Endodermal cell (in vitro differentiated cells): ENCODE measurements at regions not wholly inside any gene's neighbourhood (a gene's known extent, or its start where the extent isn't known, plus 50 kb on each side); places are given as distances from the start of the nearest gene placed in this dataset.

Experiments
- DNase-seq: peaks from one replicate; pipeline ENCODE4 v3.0.0-alpha.2; 2017
- H3K27ac ChIP-seq: 2 replicates; pipeline ENCODE4 v1.5.1; 2013; ENCODE audit warnings: mild to moderate bottlenecking, low read depth, low read length, moderate library complexity
- H3K27me3 ChIP-seq: 2 replicates; pipeline ENCODE4 v1.6.1; 2013; ENCODE audit warnings: mild to moderate bottlenecking, low read length, moderate library complexity; ENCODE audit not compliant: insufficient read depth, control insufficient read depth, poor library complexity, severe bottlenecking
- H3K36me3 ChIP-seq: 2 replicates; pipeline ENCODE4 v1.7.0; 2013; ENCODE audit warnings: mild to moderate bottlenecking, low read length, moderate library complexity; ENCODE audit not compliant: control insufficient read depth, insufficient read depth
- H3K4me1 ChIP-seq: one replicate; pipeline ENCODE4 v1.7.0; 2013; ENCODE audit warnings: low read length; ENCODE audit not compliant: control insufficient read depth, insufficient read depth
- H3K4me3 ChIP-seq: 2 replicates; pipeline ENCODE4 v1.5.1; 2013; ENCODE audit warnings: mild to moderate bottlenecking, low read length, moderate library complexity
- H3K9ac ChIP-seq: 2 replicates; pipeline ENCODE4 v1.6.1; 2013; ENCODE audit warnings: mild to moderate bottlenecking, low read length, moderate library complexity; ENCODE audit not compliant: poor library complexity, severe bottlenecking; ENCODE audit errors: extremely low read depth
- H3K9me3 ChIP-seq: 2 replicates; pipeline ENCODE4 v1.6.1; 2013; ENCODE audit warnings: mild to moderate bottlenecking, low read length, moderate library complexity; ENCODE audit not compliant: control insufficient read depth
- H3K27ac Mint-ChIP-seq: 2 replicates; pipeline ENCODE4 v1.8.0; 2020; ENCODE audit warnings: mixed read lengths
- H3K27me3 Mint-ChIP-seq: 2 replicates; pipeline ENCODE4 v1.8.0; 2021; ENCODE audit warnings: mild to moderate bottlenecking, mixed read lengths; ENCODE audit not compliant: insufficient read depth
- H3K36me3 Mint-ChIP-seq: 2 replicates; pipeline ENCODE4 v1.8.0; 2020; ENCODE audit warnings: low read depth, mixed read lengths
- H3K4me1 Mint-ChIP-seq: 2 replicates; pipeline ENCODE4 v1.8.0; 2020; ENCODE audit warnings: mixed read lengths
- H3K4me3 Mint-ChIP-seq: 2 replicates; pipeline ENCODE4 v1.8.0; 2020; ENCODE audit warnings: mild to moderate bottlenecking, moderate library complexity, mixed read lengths
- H3K9me3 Mint-ChIP-seq: 2 replicates; pipeline ENCODE4 v1.8.0; 2020; ENCODE audit warnings: mild to moderate bottlenecking, mixed read lengths
- CTCF ChIP-seq: fragments of 200-600 bp; sonication (generic); conservative IDR thresholded peaks from 2 replicates; pipeline ENCODE4 v1.5.0; 2021; ENCODE audit warnings: antibody characterized with exemption, mild to moderate bottlenecking
- WGBS, 2 experiments: methylation state at CpG; one replicate each; pipeline versions ENCODE4 v1.1.5 to v1.1.7; 2013; ENCODE audit warnings: missing lambda C conversion rate in 2 of 2, mixed read lengths in 1 of 2; ENCODE audit not compliant: insufficient coverage in 1 of 2, insufficient read length in 1 of 2; 5-methylcytosine and 5-hydroxymethylcytosine counted together

- Mint-ChIP-seq H3K27me3 (peaks cover 8% of the 10 kb centered on the region), H3K4me3 (no peak overlapping the region), H3K4me1 (peaks cover 9% of the 10 kb centered on the region), H3K9me3 (peaks cover 4% of the 10 kb centered on the region), H3K27ac (no peak overlapping the region), H3K36me3 (no peaks in the 10 kb centered on the region)
- no peak overlapping the region for H3K27ac ChIP-seq
- peaks cover 20% of the 10 kb centered on the region for H3K27me3 ChIP-seq
- TF ChIP-seq CTCF, result no peak
- peak; percentile 49 for DNase-seq
- no peaks in the 10 kb centered on the region for H3K4me1 ChIP-seq
- no peak overlapping the region for H3K9ac ChIP-seq
- no peaks in the 10 kb centered on the region for H3K36me3 ChIP-seq
- WGBS, 2 experiments, result 78 to 85% methylated on average over 4 to 5 of the region's 5 CpGs
- H3K4me3 ChIP-seq, result no peak overlapping the region
- no peaks in the 10 kb centered on the region for H3K9me3 ChIP-seq
Observed at GRCh38 chr12:83365317-83365716, 678.6 kb downstream of the TMTC2 start.

- DNase-seq, result no peak
- 95 to 100% methylated on average over 1 to 2 of the region's 2 CpGs for WGBS, 2 experiments
- Mint-ChIP-seq H3K9me3 (peaks cover 4% of the 10 kb centered on the region), H3K36me3 (no peaks in the 10 kb centered on the region), H3K4me1 (peaks cover 7% of the 10 kb centered on the region), H3K27ac (no peak overlapping the region), H3K4me3 (no peak overlapping the region), H3K27me3 (peaks cover 8% of the 10 kb centered on the region)
- Histone ChIP-seq H3K4me3 (no peak overlapping the region), H3K4me1 (no peaks in the 10 kb centered on the region), H3K36me3 (no peaks in the 10 kb centered on the region), H3K27me3 (peaks cover 20% of the 10 kb centered on the region), H3K27ac (no peak overlapping the region), H3K9me3 (no peaks in the 10 kb centered on the region), H3K9ac (no peak overlapping the region)
- no peak for TF ChIP-seq CTCF
Observed at GRCh38 chr12:83361475-83361874, 674.8 kb downstream of the TMTC2 start.

GRCh38 chr12:83361071-83361470 is 674.4 kb downstream of the TMTC2 start:
- Mint-ChIP-seq H3K36me3 (no peaks in the 10 kb centered on the region), H3K4me1 (peaks cover 6% of the 10 kb centered on the region), H3K9me3 (peaks cover 4% of the 10 kb centered on the region), H3K4me3 (no peak overlapping the region), H3K27ac (no peak overlapping the region), H3K27me3 (peaks cover 8% of the 10 kb centered on the region)
- H3K9ac ChIP-seq, result no peak overlapping the region
- peaks cover 16% of the 10 kb centered on the region for H3K27me3 ChIP-seq
- no peak overlapping the region for H3K4me3 ChIP-seq
- H3K4me1 ChIP-seq, result no peaks in the 10 kb centered on the region
- no peak for DNase-seq
- no peak for TF ChIP-seq CTCF
- H3K36me3 ChIP-seq, result no peaks in the 10 kb centered on the region
- no peak overlapping the region for H3K27ac ChIP-seq
- H3K9me3 ChIP-seq, result no peaks in the 10 kb centered on the region
